NT2/D1 (cell line): ENCODE measurements at regions not wholly inside any gene's neighbourhood (a gene's known extent, or its start where the extent isn't known, plus 50 kb on each side); places are given as distances from the start of the nearest gene placed in this dataset.

Source experiments
- SUZ12 ChIP-seq: IDR thresholded peaks from 2 replicates; pipeline ENCODE4 v1.6.1; 2011; ENCODE audit not compliant: insufficient read length, insufficient read depth; ENCODE audit errors: extremely low read depth
- YY1 ChIP-seq: IDR thresholded peaks from 2 replicates; pipeline ENCODE4 v1.6.1; 2011; ENCODE audit not compliant: insufficient read length, insufficient read depth
- ZNF274 ChIP-seq: IDR thresholded peaks from 2 replicates; pipeline ENCODE4 v1.6.1; 2011; ENCODE audit warnings: mild to moderate bottlenecking, low read depth, low read length

DNA sequence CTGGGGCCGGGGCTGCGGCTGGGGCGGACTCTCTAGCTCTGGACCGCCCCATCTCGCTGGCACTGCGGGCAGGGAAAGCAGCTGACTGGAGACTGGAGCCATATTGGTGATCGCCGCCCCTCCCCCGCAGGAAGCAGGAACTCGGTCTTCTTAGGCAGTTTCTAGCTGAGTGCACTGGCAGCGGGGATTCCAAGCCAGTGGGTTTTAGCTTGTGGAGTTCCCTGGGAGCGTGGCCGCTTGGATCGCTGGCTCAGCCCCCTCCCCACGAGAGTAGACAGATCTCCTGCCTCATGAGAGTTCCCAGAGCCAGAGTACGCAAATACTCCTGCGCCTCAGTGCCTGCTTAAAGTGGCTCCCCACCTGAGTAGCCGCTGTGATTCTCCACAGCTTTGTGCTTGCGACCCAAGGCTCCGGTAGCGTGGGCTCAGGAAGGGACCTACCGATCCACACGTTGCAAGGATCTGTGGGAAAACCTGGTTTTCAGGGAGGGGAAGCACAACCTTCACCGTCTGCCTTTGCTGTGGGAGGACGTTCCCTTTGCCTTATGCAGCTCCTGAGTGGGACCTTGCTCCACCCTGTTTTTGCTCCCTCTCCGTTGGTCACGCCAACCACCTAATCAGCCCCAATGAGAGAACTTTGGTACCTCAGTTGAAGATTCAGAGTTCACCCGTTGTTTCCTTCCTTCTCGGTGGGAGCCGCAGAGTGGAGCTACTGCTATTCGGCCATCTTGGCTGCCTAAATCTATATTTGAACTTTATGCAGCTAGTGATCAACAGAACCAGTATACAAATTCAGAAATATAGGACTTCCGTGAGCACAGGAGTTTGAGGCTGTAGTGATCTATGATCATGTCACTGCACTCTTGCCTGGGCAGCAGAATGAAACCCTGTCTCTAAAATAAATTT, 803.9 kb upstream of the PCDH10 start:
- TF ChIP-seq SUZ12: no peak
- TF ChIP-seq YY1: no peak
- no peak for TF ChIP-seq ZNF274
